H9 (cell line): ENCODE measurements at regions not wholly inside any gene's neighbourhood (a gene's known extent, or its start where the extent isn't known, plus 50 kb on each side); places are given as distances from the start of the nearest gene placed in this dataset.

Experiments
- DNase-seq: peaks from one replicate; pipeline ENCODE4 v3.0.0-alpha.2; 2017
- H2AFZ ChIP-seq: one replicate; pipeline ENCODE4 v1.6.1; 2013; ENCODE audit warnings: mild to moderate bottlenecking, low read length, control low read depth, moderate library complexity
- H2AK5ac ChIP-seq: 2 replicates; pipeline ENCODE4 v1.6.1; 2013; ENCODE audit warnings: low read length, control low read depth, mixed read lengths; ENCODE audit not compliant: insufficient read length
- H2BK120ac ChIP-seq: one replicate; pipeline ENCODE4 v1.6.1; 2013; ENCODE audit warnings: low read depth, mild to moderate bottlenecking, low read length, control low read depth, inconsistent platforms; ENCODE audit not compliant: poor library complexity, severe bottlenecking
- H2BK12ac ChIP-seq: 2 replicates; pipeline ENCODE4 v1.6.1; 2013; ENCODE audit warnings: low read length, control low read depth, mixed read lengths, low read depth; ENCODE audit not compliant: insufficient read length
- H2BK15ac ChIP-seq: 2 replicates; pipeline ENCODE4 v1.6.1; 2013; ENCODE audit warnings: low read depth, low read length, control low read depth
- H2BK20ac ChIP-seq: one replicate; pipeline ENCODE4 v1.6.1; 2013; ENCODE audit warnings: low read depth, mild to moderate bottlenecking, low read length, control low read depth, inconsistent platforms; ENCODE audit not compliant: poor library complexity, severe bottlenecking
- H2BK5ac ChIP-seq: 2 replicates; pipeline ENCODE4 v1.6.1; 2013; ENCODE audit warnings: low read length, control low read depth, mixed read lengths; ENCODE audit not compliant: insufficient read length
- H3K14ac ChIP-seq: 2 replicates; pipeline ENCODE4 v1.6.1; 2013; ENCODE audit warnings: low read length, control low read depth; ENCODE audit not compliant: insufficient read depth
- H3K18ac ChIP-seq: 2 replicates; pipeline ENCODE4 v1.6.1; 2013; ENCODE audit warnings: low read depth, mild to moderate bottlenecking, mixed read lengths, low read length, control low read depth; ENCODE audit not compliant: insufficient read length
- H3K23ac ChIP-seq: 2 replicates; pipeline ENCODE4 v1.6.1; 2013; ENCODE audit warnings: low read length, control low read depth, mixed read lengths, low read depth; ENCODE audit not compliant: insufficient read length
- H3K23me2 ChIP-seq: 2 replicates; pipeline ENCODE4 v1.6.1; 2013; ENCODE audit warnings: low read depth, mild to moderate bottlenecking, mixed read lengths, low read length, control low read depth; ENCODE audit not compliant: insufficient read length, poor library complexity, severe bottlenecking
- H3K27ac ChIP-seq: 2 replicates; pipeline ENCODE4 v1.5.1; 2013; ENCODE audit warnings: low read length, control low read depth, mixed read lengths, low read depth; ENCODE audit not compliant: insufficient read length
- H3K27me3 ChIP-seq: 2 replicates; pipeline ENCODE4 v1.6.1; 2013; ENCODE audit warnings: low read length, control low read depth, inconsistent platforms; ENCODE audit not compliant: insufficient read depth
- H3K4ac ChIP-seq: 2 replicates; pipeline ENCODE4 v1.6.1; 2013; ENCODE audit warnings: low read depth, mild to moderate bottlenecking, control low read depth, inconsistent platforms, low read length, moderate library complexity
- H3K4me1 ChIP-seq: 2 replicates; pipeline ENCODE4 v1.6.1; 2013; ENCODE audit warnings: low read length, control low read depth, inconsistent platforms; ENCODE audit not compliant: insufficient read depth
- H3K4me2 ChIP-seq: 2 replicates; pipeline ENCODE4 v1.6.1; 2013; ENCODE audit warnings: low read length, control low read depth, mixed read lengths; ENCODE audit not compliant: insufficient read length, insufficient read depth
- H3K56ac ChIP-seq: 2 replicates; pipeline ENCODE4 v1.6.1; 2013; ENCODE audit warnings: low read depth, mild to moderate bottlenecking, mixed read lengths, low read length, control low read depth; ENCODE audit not compliant: insufficient read length
- H3K79me1 ChIP-seq: 2 replicates; pipeline ENCODE4 v1.6.1; 2013; ENCODE audit warnings: low read depth, mild to moderate bottlenecking, moderate library complexity, low read length, control low read depth, inconsistent platforms; ENCODE audit not compliant: insufficient read depth, poor library complexity, severe bottlenecking
- H3K79me2 ChIP-seq: 2 replicates; pipeline ENCODE4 v1.6.1; 2013; ENCODE audit warnings: low read length, control low read depth, inconsistent platforms; ENCODE audit not compliant: insufficient read depth
- H3K9ac ChIP-seq: 2 replicates; pipeline ENCODE4 v1.6.1; 2013; ENCODE audit warnings: low read length, control low read depth, mixed read lengths; ENCODE audit not compliant: insufficient read length; ENCODE audit errors: extremely low read depth
- H3K9me3 ChIP-seq: one replicate; pipeline ENCODE4 v1.6.1; 2013; ENCODE audit warnings: low read depth, low read length, inconsistent platforms; ENCODE audit not compliant: control insufficient read depth
- H3T11ph ChIP-seq: one replicate; pipeline ENCODE4 v1.6.1; 2013; ENCODE audit warnings: mild to moderate bottlenecking, low read length, control low read depth, inconsistent platforms
- H4K20me1 ChIP-seq: one replicate; pipeline ENCODE4 v1.6.1; 2013; ENCODE audit not compliant: control insufficient read depth, insufficient read length, insufficient read depth
- H4K5ac ChIP-seq: 2 replicates; pipeline ENCODE4 v1.6.1; 2013; ENCODE audit warnings: low read depth, mild to moderate bottlenecking, mixed read lengths, low read length, control low read depth; ENCODE audit not compliant: insufficient read length
- H4K8ac ChIP-seq: replicated peaks from 2 replicates; pipeline ENCODE4 v1.6.1; 2013; ENCODE audit warnings: low read length, control low read depth, mixed read lengths, low read depth; ENCODE audit not compliant: insufficient read length
- H4K91ac ChIP-seq: 2 replicates; pipeline ENCODE4 v1.6.1; 2013; ENCODE audit warnings: low read depth, mild to moderate bottlenecking, moderate library complexity, mixed read lengths, low read length, control low read depth; ENCODE audit not compliant: insufficient read length
- H3K27ac Mint-ChIP-seq, 3 experiments: 2 replicates in 2 of 3; 3 replicates in 1 of 3; pipeline ENCODE4 v1.8.0; 2020 to 2021; ENCODE audit warnings: mixed read lengths in 3 of 3, mild to moderate bottlenecking in 1 of 3, moderate library complexity in 1 of 3
- H3K27me3 Mint-ChIP-seq: 2 replicates; pipeline ENCODE4 v1.8.0; 2021; ENCODE audit warnings: low read depth, mild to moderate bottlenecking, moderate library complexity, mixed read lengths
- H3K36me3 Mint-ChIP-seq, 3 experiments: 2 replicates in 2 of 3; 3 replicates in 1 of 3; pipeline ENCODE4 v1.8.0; 2020 to 2021; ENCODE audit warnings: low read depth in 3 of 3, mixed read lengths in 3 of 3; ENCODE audit not compliant: insufficient read depth in 1 of 3
- H3K4me1 Mint-ChIP-seq, 2 experiments: 2 replicates each; pipeline ENCODE4 v1.8.0; 2020; ENCODE audit warnings: mixed read lengths in 2 of 2
- H3K4me3 Mint-ChIP-seq, 2 experiments: 2 replicates in 1 of 2; 3 replicates in 1 of 2; pipeline ENCODE4 v1.8.0; 2020 to 2021; ENCODE audit warnings: mild to moderate bottlenecking in 2 of 2, mixed read lengths in 2 of 2, moderate library complexity in 1 of 2
- H3K9me3 Mint-ChIP-seq, 2 experiments: 2 replicates in 1 of 2; 3 replicates in 1 of 2; pipeline ENCODE4 v1.8.0; 2020; ENCODE audit warnings: mild to moderate bottlenecking in 2 of 2, mixed read lengths in 2 of 2, moderate library complexity in 1 of 2
- WGBS: extraction: QIAGEN DNeasy Blood & Tissue Kit; methylation state at CpG from one replicate; pipeline ENCODE4 v1.1.7; 2013; ENCODE audit warnings: missing lambda C conversion rate, low lambda C conversion rate, mixed read lengths; ENCODE audit not compliant: insufficient read length; ENCODE audit errors: extremely low coverage; 5-methylcytosine and 5-hydroxymethylcytosine counted together
- TF ChIP-seq, protein P1 (sequence below): fragments of 200-600 bp; sonication (generic); conservative IDR thresholded peaks from 3 replicates; pipeline ENCODE4 v1.8.0; 2021; ENCODE audit warnings: antibody characterized with exemption, mild to moderate bottlenecking

DNA sequence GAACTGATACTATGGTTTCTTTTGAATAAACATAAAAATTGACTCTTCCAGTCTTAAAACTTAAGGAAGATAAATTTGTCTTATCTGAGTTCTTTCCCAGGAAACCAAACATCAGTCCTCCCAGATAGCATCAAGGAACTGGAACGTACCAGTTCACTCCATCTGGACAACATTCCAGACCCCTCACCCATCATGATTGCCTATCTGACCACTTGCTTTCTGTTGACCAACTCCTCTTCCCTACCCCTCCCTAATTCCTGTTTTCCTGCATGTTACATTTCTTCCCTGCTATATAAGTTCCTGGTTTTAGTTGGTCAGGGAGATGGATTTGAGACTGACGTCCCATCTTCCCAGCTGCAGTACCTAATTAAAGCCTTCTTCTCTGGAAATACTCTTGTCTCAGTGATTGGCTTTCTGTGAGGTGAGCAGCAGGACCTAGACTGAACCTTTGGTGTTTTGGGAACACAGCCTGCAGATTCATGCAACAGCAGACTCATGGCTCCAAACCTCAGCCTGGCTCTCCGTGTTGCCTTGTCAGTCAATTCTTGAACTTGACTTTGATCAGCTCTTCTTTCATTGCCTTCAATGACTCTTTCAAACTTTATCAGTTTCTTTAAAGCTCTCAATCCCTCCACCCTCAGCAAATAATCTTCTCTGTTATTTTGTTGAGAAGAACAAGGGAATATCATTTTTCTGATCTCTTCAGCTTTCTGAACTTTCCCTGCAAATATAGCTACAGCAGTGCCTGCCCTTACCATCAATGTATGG, 123.6 kb downstream of the RPL22L1 start:
- Histone ChIP-seq H2BK12ac (no peak overlapping the region), H3K56ac (no peak overlapping the region), H3K27ac (no peak overlapping the region), H3K79me2 (no peaks in the 10 kb centered on the region), H3K79me1 (no peaks in the 10 kb centered on the region), H3K4ac (no peak overlapping the region), H4K91ac (no peak overlapping the region), H3K18ac (no peak overlapping the region), H2AFZ (no peak overlapping the region), H2BK15ac (no peak overlapping the region), H3K23ac (no peak overlapping the region), H3K9ac (no peak overlapping the region), H3K23me2 (no peaks in the 10 kb centered on the region), H4K5ac (no peak overlapping the region), H3T11ph (no peak overlapping the region), H3K4me2 (no peak overlapping the region), H3K4me1 (no peaks in the 10 kb centered on the region), H4K20me1 (no peaks in the 10 kb centered on the region), H3K14ac (no peak overlapping the region), H2BK20ac (no peak overlapping the region), H4K8ac (no peak overlapping the region), H2AK5ac (no peak overlapping the region), H2BK120ac (no peak overlapping the region), H3K9me3 (no peaks in the 10 kb centered on the region), H3K27me3 (no peaks in the 10 kb centered on the region), H2BK5ac (no peak overlapping the region)
- Mint-ChIP-seq H3K36me3 (peaks cover 0 to 7% (median 7%) of the 10 kb centered on the region in 3 experiments; a peak in 2 of 7 replicates), H3K4me1 (no peaks in the 10 kb centered on the region), H3K27me3 (peaks cover 2% of the 10 kb centered on the region; the same call in 1 of the 2 replicates), H3K4me3 (no peak overlapping the region), H3K27ac (no peak overlapping the region; a peak in 1 of 7 replicates), H3K9me3 (peaks cover 12 to 13% of the 10 kb centered on the region in 2 experiments)
- no CpG with 5 or more reads among the region's 3 CpGs for WGBS
- no peak for DNase-seq
- TF ChIP-seq, protein P1, sequence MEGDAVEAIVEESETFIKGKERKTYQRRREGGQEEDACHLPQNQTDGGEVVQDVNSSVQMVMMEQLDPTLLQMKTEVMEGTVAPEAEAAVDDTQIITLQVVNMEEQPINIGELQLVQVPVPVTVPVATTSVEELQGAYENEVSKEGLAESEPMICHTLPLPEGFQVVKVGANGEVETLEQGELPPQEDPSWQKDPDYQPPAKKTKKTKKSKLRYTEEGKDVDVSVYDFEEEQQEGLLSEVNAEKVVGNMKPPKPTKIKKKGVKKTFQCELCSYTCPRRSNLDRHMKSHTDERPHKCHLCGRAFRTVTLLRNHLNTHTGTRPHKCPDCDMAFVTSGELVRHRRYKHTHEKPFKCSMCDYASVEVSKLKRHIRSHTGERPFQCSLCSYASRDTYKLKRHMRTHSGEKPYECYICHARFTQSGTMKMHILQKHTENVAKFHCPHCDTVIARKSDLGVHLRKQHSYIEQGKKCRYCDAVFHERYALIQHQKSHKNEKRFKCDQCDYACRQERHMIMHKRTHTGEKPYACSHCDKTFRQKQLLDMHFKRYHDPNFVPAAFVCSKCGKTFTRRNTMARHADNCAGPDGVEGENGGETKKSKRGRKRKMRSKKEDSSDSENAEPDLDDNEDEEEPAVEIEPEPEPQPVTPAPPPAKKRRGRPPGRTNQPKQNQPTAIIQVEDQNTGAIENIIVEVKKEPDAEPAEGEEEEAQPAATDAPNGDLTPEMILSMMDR: no peak
